ENCODE measurements at regions not wholly inside any gene's neighbourhood (a gene's known extent, or its start where the extent isn't known, plus 50 kb on each side); places are given as distances from the start of the nearest gene placed in this dataset.

DNA sequence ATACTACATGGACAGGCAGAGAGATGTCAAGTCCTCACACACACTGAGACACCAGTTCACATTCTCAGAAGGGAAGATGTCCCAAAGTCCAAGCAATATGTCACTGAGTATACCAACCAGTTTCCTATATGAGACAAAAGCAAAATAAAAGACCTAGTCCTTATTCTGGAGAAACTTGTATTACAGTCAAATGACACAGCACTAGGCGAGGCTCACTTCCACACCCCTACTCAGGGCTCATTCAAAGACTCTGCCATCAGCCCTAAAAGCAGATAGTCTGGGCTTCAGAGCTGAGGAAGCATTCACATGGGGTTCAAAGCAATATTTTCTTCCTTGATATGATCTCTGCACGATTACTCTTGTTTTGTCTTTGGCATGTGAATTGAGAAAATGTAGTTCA lies 129.9 kb upstream of the UBL3 start:
- TF ChIP-seq, protein P1, sequence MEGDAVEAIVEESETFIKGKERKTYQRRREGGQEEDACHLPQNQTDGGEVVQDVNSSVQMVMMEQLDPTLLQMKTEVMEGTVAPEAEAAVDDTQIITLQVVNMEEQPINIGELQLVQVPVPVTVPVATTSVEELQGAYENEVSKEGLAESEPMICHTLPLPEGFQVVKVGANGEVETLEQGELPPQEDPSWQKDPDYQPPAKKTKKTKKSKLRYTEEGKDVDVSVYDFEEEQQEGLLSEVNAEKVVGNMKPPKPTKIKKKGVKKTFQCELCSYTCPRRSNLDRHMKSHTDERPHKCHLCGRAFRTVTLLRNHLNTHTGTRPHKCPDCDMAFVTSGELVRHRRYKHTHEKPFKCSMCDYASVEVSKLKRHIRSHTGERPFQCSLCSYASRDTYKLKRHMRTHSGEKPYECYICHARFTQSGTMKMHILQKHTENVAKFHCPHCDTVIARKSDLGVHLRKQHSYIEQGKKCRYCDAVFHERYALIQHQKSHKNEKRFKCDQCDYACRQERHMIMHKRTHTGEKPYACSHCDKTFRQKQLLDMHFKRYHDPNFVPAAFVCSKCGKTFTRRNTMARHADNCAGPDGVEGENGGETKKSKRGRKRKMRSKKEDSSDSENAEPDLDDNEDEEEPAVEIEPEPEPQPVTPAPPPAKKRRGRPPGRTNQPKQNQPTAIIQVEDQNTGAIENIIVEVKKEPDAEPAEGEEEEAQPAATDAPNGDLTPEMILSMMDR (IDR thresholded peaks at IDR 0.05): no peak
- TF ChIP-seq POLR2A (IDR thresholded peaks at IDR 0.05): no peak
- no peak for TF ChIP-seq EP300 (IDR thresholded peaks at IDR 0.05)
- no peak for TF ChIP-seq POLR2AphosphoS5 (IDR thresholded peaks at IDR 0.05)
